Cardiac fibroblast (primary cell): ENCODE measurements at regions not wholly inside any gene's neighbourhood (a gene's known extent, or its start where the extent isn't known, plus 50 kb on each side); places are given as distances from the start of the nearest gene placed in this dataset.

Experiments
- DNase-seq, 2 donors: peaks; one replicate each; pipeline versions ENCODE4 v3.0.0 to v3.0.0-alpha.2; 2010; ENCODE audit warnings: low read depth in 2 of 2
- H3K4me3 ChIP-seq, 2 donors: replicated peaks in 1 of 2; 1 replicate in 1 of 2; 2 replicates in 1 of 2; pipeline ENCODE4 v1.5.1; 2011; ENCODE audit warnings: low read depth in 2 of 2, low read length in 2 of 2, mild to moderate bottlenecking in 2 of 2, moderate library complexity in 1 of 2
- CTCF ChIP-seq: IDR thresholded peaks from one replicate; pipeline ENCODE4 v1.5.1; 2011; ENCODE audit warnings: low read depth, mild to moderate bottlenecking, low read length, inconsistent platforms

GRCh38 chr4:151955721-151956380, 195.0 kb upstream of the GATB start:
- DNase-seq, result peak in 1 of 2 donors; percentile 15
- TF ChIP-seq CTCF, result no peak
- no peak overlapping the region for H3K4me3 ChIP-seq

GRCh38 chr4:151953795-151954372, 193.1 kb upstream of the GATB start:
- no peak for DNase-seq
- no peak for TF ChIP-seq CTCF

GRCh38 chr4:151953312-151953711, 192.5 kb upstream of the GATB start:
- no peak overlapping the region for H3K4me3 ChIP-seq
- TF ChIP-seq CTCF, result no peak
- peak in 1 of 2 donors; percentile 2 for DNase-seq

More at GRCh38 chr4:151953795-151954372, 193.1 kb upstream of the GATB start:
- no peak overlapping the region for H3K4me3 ChIP-seq

- H3K4me3 ChIP-seq, result no peak overlapping the region
- no peak for TF ChIP-seq CTCF
- DNase-seq, result no peak
Observed at GRCh38 chr4:151952711-151953254, 192.0 kb upstream of the GATB start.

GRCh38 chr4:151952137-151952536, 191.3 kb upstream of the GATB start:
- no peak for DNase-seq
- TF ChIP-seq CTCF, result no peak
- H3K4me3 ChIP-seq, result no peak overlapping the region

GRCh38 chr4:151951671-151952050, 190.9 kb upstream of the GATB start:
- no peak for DNase-seq
- TF ChIP-seq CTCF, result no peak
- no peak overlapping the region for H3K4me3 ChIP-seq
